Spleen (tissue), 7 donors: ENCODE measurements at regions not wholly inside any gene's neighbourhood (a gene's known extent, or its start where the extent isn't known, plus 50 kb on each side); places are given as distances from the start of the nearest gene placed in this dataset.
"Not testable (repeated sequence)": the region's sequence is repeated elsewhere in the genome, so short reads cannot be mapped to it uniquely, and the experiment has no call there.

Source experiments
- POLR2A ChIP-seq, 3 donors: fragments of 450-650 bp; IDR thresholded peaks; one replicate each; pipeline ENCODE4 v1.5.1; 2017; ENCODE audit warnings: antibody characterized with exemption in 3 of 3, mild to moderate bottlenecking in 1 of 3
- POLR2AphosphoS5 ChIP-seq, 3 donors: sonication (generic); formaldehyde crosslinking; IDR thresholded peaks; one replicate each; pipeline ENCODE4 v1.5.1; 2017; ENCODE audit warnings: antibody characterized with exemption in 3 of 3
- TF ChIP-seq, protein P1 (sequence below), 11 experiments: fragments of 200-600 bp in 7 of 11; fragments of 450-650 bp in 4 of 11; sonication (generic) in 4 of 11; IDR thresholded peaks in 8 of 11; conservative IDR thresholded peaks in 3 of 11; 1 replicate in 7 of 11; 2 replicates in 4 of 11; pipeline versions ENCODE4 v1.4.0 to v1.8.0; 2016 to 2021; ENCODE audit warnings: antibody characterized with exemption in 11 of 11, inconsistent platforms in 4 of 11, mild to moderate bottlenecking in 1 of 11
- donor health status: DM: no; HTN: no; CAD: no; lungs with moderate emphysema.
- donor health status: DM: no; HTN: no; CAD: no.
- donor health status: DM: no; HTN: no; CAD: no.

DNA sequence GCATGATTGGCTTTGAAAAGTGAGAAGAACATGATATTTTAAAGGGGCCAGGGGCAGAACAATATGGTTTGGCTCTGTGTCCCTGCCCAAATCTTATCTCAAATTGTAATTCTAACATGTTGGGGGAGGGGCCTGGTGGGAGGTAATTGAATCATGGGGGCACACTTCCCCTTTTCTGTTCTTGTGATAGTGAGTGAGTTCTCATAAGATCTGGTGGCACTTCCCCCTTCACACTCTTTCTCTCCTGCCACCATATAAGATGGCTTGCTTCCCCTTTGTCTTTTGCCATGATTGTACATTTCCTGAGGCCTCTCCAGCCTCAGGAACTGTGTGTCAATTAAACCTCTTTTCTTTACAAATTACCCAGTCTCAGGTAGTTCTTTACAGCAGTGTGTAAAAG, 85.9 kb upstream of the C1QTNF3 start:
- TF ChIP-seq, protein P1, sequence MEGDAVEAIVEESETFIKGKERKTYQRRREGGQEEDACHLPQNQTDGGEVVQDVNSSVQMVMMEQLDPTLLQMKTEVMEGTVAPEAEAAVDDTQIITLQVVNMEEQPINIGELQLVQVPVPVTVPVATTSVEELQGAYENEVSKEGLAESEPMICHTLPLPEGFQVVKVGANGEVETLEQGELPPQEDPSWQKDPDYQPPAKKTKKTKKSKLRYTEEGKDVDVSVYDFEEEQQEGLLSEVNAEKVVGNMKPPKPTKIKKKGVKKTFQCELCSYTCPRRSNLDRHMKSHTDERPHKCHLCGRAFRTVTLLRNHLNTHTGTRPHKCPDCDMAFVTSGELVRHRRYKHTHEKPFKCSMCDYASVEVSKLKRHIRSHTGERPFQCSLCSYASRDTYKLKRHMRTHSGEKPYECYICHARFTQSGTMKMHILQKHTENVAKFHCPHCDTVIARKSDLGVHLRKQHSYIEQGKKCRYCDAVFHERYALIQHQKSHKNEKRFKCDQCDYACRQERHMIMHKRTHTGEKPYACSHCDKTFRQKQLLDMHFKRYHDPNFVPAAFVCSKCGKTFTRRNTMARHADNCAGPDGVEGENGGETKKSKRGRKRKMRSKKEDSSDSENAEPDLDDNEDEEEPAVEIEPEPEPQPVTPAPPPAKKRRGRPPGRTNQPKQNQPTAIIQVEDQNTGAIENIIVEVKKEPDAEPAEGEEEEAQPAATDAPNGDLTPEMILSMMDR (IDR thresholded peaks at IDR 0.05 in 8 of 11, conservative IDR thresholded peaks at IDR 0.05 in 3 of 11), result not testable (repeated sequence)
- not testable (repeated sequence) for TF ChIP-seq POLR2AphosphoS5, POLR2A (IDR thresholded peaks at IDR 0.05)
